ENCODE measurements at regions not wholly inside any gene's neighbourhood (a gene's known extent, or its start where the extent isn't known, plus 50 kb on each side); places are given as distances from the start of the nearest gene placed in this dataset.

DNA sequence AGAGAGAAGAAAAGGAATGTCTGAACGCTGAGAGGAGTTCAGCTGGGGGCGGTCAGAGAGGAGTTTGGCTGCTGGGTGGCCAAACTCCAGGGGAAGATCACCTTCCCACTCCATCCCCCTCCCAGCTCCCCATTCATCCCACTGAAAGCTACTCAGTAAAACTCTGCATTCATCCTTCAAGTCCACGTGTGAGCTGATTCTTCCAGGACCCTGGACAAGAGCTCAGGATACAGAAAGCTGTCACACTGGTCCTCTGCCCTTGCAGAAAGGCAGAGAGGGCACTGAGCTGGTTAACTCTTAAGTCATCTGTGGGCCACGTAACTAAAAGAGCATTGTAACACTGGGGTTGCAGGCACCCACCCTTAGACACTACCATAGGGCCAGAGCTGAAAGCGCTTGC, 132.1 kb upstream of the ARL4C start:
- Histone ChIP-seq H4K5ac (ENCODE audit: insufficient read length, low read depth, low read length) (no peak overlapping the region), H2AK5ac (ENCODE audit: low read depth, low read length) (no peak overlapping the region), H2BK20ac (ENCODE audit: low read length) (no peak overlapping the region), H3K4ac (replicated peaks; ENCODE audit: insufficient read length, low read depth, low read length) (no peak overlapping the region), H3K9me3 (ENCODE audit: insufficient read depth in 2 of 2, low read depth in 1 of 2, low read length in 1 of 2) (no peaks in the 10 kb centered on the region), H4K20me1 (replicated peaks in 1 of 2; ENCODE audit: control insufficient read depth in 1 of 2, insufficient read depth in 2 of 2, low read length in 2 of 2) (no peaks in the 10 kb centered on the region), H2AFZ (ENCODE audit: low read length) (no peak overlapping the region), H3K18ac (ENCODE audit: extremely low read depth, low read length) (no peak overlapping the region), H3K56ac (replicated peaks; ENCODE audit: insufficient read length, low read depth, low read length) (no peak overlapping the region), H3K79me2 (ENCODE audit: control insufficient read depth in 1 of 2, insufficient read depth in 2 of 2, low read length in 2 of 2) (no peaks in the 10 kb centered on the region), H3K27me3 (replicated peaks in 1 of 4; ENCODE audit: control insufficient read depth in 3 of 4, extremely low read depth in 1 of 4, insufficient read depth in 3 of 4, low read length in 3 of 4) (no peaks in the 10 kb centered on the region), H4K8ac (ENCODE audit: extremely low read depth, insufficient read depth, low read length) (no peak overlapping the region; the same call in 1 of the 2 replicates), H2BK120ac (replicated peaks; ENCODE audit: low read depth, low read length) (no peak overlapping the region), H3K14ac (ENCODE audit: insufficient read length) (no peak overlapping the region), H3K4me2 (ENCODE audit: insufficient read depth in 1 of 2, low read depth in 2 of 2, low read length in 2 of 2) (no peak overlapping the region), H3K36me3 (ENCODE audit: control insufficient read depth in 2 of 4, insufficient read depth in 4 of 4, low read length in 3 of 4) (no peaks in the 10 kb centered on the region), H3K27ac (ENCODE audit: low read depth, low read length) (no peak overlapping the region), H3K79me1 (ENCODE audit: low read depth, low read length) (no peaks in the 10 kb centered on the region), H4K91ac (replicated peaks; ENCODE audit: insufficient read length, low read length) (no peak overlapping the region), H3K23ac (ENCODE audit: insufficient read length) (no peak overlapping the region), H3K23me2 (ENCODE audit: low read depth, low read length) (0 out of 2 replicates have a peak, but pooled peaks cover 5% of the 10 kb centered on the region), H3K4me1 (replicated peaks in 1 of 4; ENCODE audit: control insufficient read depth in 3 of 4, insufficient read depth in 4 of 4, low read length in 3 of 4) (peaks cover 10 to 28% (median 19%) of the 10 kb centered on the region in 4 experiments), H2BK15ac (ENCODE audit: low read length) (no peak overlapping the region), H3K9ac (replicated peaks in 1 of 4; ENCODE audit: extremely low read depth in 1 of 4, low read depth in 3 of 4, low read length in 3 of 4) (no peak overlapping the region), H2BK5ac (ENCODE audit: low read depth, low read length) (no peak overlapping the region), H3K4me3 (ENCODE audit: extremely low read depth in 1 of 4, insufficient read depth in 2 of 4, low read depth in 3 of 4, low read length in 4 of 4) (no peak overlapping the region), H2BK12ac (ENCODE audit: low read depth, low read length) (no peak overlapping the region)
- CTCF ChIA-PET (ENCODE audit: partially characterized antibody): interaction anchor here (0.6 kb wide), 1 partner anchor 505 kb away, joined by 3 read pairs; no protein-coding TSS in a partner anchor
- 80% methylated on average over 5 of the region's 5 CpGs; no CpG with 5 or more reads in 1 of the 2 experiments for WGBS, 2 experiments (ENCODE audit: extremely low coverage in 1 of 2, insufficient coverage in 1 of 2, insufficient read length in 1 of 2, insufficient replicate concordance in 2 of 2, low coverage in 1 of 2, low lambda C conversion rate in 2 of 2, missing lambda C conversion rate in 1 of 2)
- DNase-seq (ENCODE audit: low read depth in 1 of 2, low spot score in 2 of 2): peak in 1 of 2 experiments; percentile 38
- FAIRE-seq: no peak
- POLR2A ChIA-PET (ENCODE audit: partially characterized antibody): no interaction called here
- TF ChIP-seq, protein P1, sequence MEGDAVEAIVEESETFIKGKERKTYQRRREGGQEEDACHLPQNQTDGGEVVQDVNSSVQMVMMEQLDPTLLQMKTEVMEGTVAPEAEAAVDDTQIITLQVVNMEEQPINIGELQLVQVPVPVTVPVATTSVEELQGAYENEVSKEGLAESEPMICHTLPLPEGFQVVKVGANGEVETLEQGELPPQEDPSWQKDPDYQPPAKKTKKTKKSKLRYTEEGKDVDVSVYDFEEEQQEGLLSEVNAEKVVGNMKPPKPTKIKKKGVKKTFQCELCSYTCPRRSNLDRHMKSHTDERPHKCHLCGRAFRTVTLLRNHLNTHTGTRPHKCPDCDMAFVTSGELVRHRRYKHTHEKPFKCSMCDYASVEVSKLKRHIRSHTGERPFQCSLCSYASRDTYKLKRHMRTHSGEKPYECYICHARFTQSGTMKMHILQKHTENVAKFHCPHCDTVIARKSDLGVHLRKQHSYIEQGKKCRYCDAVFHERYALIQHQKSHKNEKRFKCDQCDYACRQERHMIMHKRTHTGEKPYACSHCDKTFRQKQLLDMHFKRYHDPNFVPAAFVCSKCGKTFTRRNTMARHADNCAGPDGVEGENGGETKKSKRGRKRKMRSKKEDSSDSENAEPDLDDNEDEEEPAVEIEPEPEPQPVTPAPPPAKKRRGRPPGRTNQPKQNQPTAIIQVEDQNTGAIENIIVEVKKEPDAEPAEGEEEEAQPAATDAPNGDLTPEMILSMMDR (IDR thresholded peaks at IDR 0.05; ENCODE audit: control extremely low read depth in 1 of 3, insufficient read depth in 1 of 3, low read depth in 1 of 3, low read length in 3 of 3): no peak
- TF ChIP-seq SIN3A (conservative IDR thresholded peaks at IDR 0.05 in 1 of 2, IDR thresholded peaks at IDR 0.05 in 1 of 2; ENCODE audit: low read depth in 1 of 2, low read length in 2 of 2): peak; percentile 71 to 76; a peak in 2 of 4 replicates
- TF ChIP-seq RNF2 (IDR thresholded peaks at IDR 0.05; ENCODE audit: borderline replicate concordance, low read depth, low read length, missing control alignments, poor library complexity, severe bottlenecking): no peak
- no peak for TF ChIP-seq BRCA1 (IDR thresholded peaks at IDR 0.05; ENCODE audit: low read depth, low read length)
- TF ChIP-seq CTBP2 (IDR thresholded peaks at IDR 0.05; ENCODE audit: borderline replicate concordance, insufficient read depth, insufficient read length, low read length): no peak
- peak; percentile 39; the same call in 1 of the 2 replicates for TF ChIP-seq MAX (IDR thresholded peaks at IDR 0.05)
- no peak for TF ChIP-seq POLR2A (IDR thresholded peaks at IDR 0.05; ENCODE audit: control extremely low read depth in 1 of 2, low read depth in 2 of 2, low read length in 2 of 2)
- no peak for TF ChIP-seq RAD21 (IDR thresholded peaks at IDR 0.05 in 1 of 2, conservative IDR thresholded peaks at IDR 0.05 in 1 of 2; ENCODE audit: low read depth in 2 of 2, low read length in 2 of 2)
- TF ChIP-seq YY1 (IDR thresholded peaks at IDR 0.05; ENCODE audit: low read depth, low read length): no peak
- no peak for TF ChIP-seq ZNF274 (IDR thresholded peaks at IDR 0.05; ENCODE audit: borderline replicate concordance, extremely low read depth, low read length)
